ENCODE measurements at regions not wholly inside any gene's neighbourhood (a gene's known extent, or its start where the extent isn't known, plus 50 kb on each side); places are given as distances from the start of the nearest gene placed in this dataset.

GRCh38 chr11:112829971-112830654, 131.1 kb upstream of the NCAM1 start:
- no peak for DNase-seq

GRCh38 chr11:112831041-112831440, 130.2 kb upstream of the NCAM1 start:
- no peak for DNase-seq

GRCh38 chr11:112831969-112832766, 129.1 kb upstream of the NCAM1 start:
- DNase-seq, result no peak

- DNase-seq, result no peak
Observed at GRCh38 chr11:112834277-112834755, 126.9 kb upstream of the NCAM1 start.

GRCh38 chr11:112835591-112836255, 125.5 kb upstream of the NCAM1 start:
- DNase-seq, result no peak

GRCh38 chr11:112836256-112836602, 125.0 kb upstream of the NCAM1 start:
- DNase-seq, result no peak

GRCh38 chr11:112837162-112837826, 123.9 kb upstream of the NCAM1 start:
- peak in 2 of 4 experiments; percentile 6 to 9 for DNase-seq

GRCh38 chr11:112839051-112839450, 122.2 kb upstream of the NCAM1 start:
- DNase-seq, result no peak

- no peak for DNase-seq
Observed at GRCh38 chr11:112841729-112842128, 119.5 kb upstream of the NCAM1 start.

GRCh38 chr11:112842151-112842550, 119.1 kb upstream of the NCAM1 start:
- DNase-seq, result no peak

GRCh38 chr11:112844517-112844916, 116.7 kb upstream of the NCAM1 start:
- no peak for DNase-seq

GRCh38 chr11:112847568-112847967, 113.7 kb upstream of the NCAM1 start:
- no peak for DNase-seq

GRCh38 chr11:112852143-112852866, 108.9 kb upstream of the NCAM1 start:
- DNase-seq, result no peak

GRCh38 chr11:112856133-112856532, 105.1 kb upstream of the NCAM1 start:
- no peak for DNase-seq

- DNase-seq, result no peak
Observed at GRCh38 chr11:112856591-112856990, 104.6 kb upstream of the NCAM1 start.

- DNase-seq, result no peak
Observed at GRCh38 chr11:112858289-112859023, 102.8 kb upstream of the NCAM1 start.

GRCh38 chr11:112859787-112860186, 101.4 kb upstream of the NCAM1 start:
- no peak for DNase-seq

GRCh38 chr11:112861356-112861755, 99.9 kb upstream of the NCAM1 start:
- DNase-seq, result no peak

- DNase-seq, result no peak
Observed at GRCh38 chr11:112863305-112863704, 97.9 kb upstream of the NCAM1 start.

- DNase-seq, result no peak
Observed at GRCh38 chr11:112864672-112865071, 96.5 kb upstream of the NCAM1 start.

GRCh38 chr11:112871909-112872500, 89.2 kb upstream of the NCAM1 start:
- no peak for DNase-seq
